Breast epithelium (tissue), 3 donors: ENCODE measurements at regions not wholly inside any gene's neighbourhood (a gene's known extent, or its start where the extent isn't known, plus 50 kb on each side); places are given as distances from the start of the nearest gene placed in this dataset.

Experiments used
- POLR2AphosphoS5 ChIP-seq, 3 donors: sonication (generic); formaldehyde crosslinking; IDR thresholded peaks; one replicate each; pipeline ENCODE4 v1.6.1; 2017; ENCODE audit warnings: antibody characterized with exemption in 3 of 3
- TF ChIP-seq, protein P1 (sequence below), 3 donors: fragments of 450-650 bp; IDR thresholded peaks; one replicate each; pipeline ENCODE4 v1.5.1; 2016 to 2017; ENCODE audit warnings: antibody characterized with exemption in 3 of 3, mild to moderate bottlenecking in 3 of 3, moderate library complexity in 3 of 3

DNA sequence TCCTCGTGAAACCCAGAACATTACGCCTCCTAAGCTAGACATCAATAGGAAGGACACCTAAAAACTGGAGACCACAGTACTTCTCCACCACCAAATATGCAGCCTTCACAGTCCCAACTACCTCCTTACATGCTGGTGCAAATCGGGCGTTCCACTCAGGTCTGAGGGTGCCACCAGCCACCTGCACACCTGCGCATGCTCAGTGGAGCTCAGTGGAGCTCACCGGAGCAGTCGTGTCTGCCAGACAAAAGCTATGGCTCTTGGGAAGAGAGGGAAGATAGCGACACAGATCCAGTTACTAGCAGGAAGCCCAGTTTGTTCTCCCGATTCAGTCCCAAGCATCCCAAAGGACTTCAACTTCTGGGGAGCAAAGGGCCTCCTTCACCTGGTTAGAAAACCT lies 237.1 kb downstream of the TSHZ3 start:
- TF ChIP-seq, protein P1, sequence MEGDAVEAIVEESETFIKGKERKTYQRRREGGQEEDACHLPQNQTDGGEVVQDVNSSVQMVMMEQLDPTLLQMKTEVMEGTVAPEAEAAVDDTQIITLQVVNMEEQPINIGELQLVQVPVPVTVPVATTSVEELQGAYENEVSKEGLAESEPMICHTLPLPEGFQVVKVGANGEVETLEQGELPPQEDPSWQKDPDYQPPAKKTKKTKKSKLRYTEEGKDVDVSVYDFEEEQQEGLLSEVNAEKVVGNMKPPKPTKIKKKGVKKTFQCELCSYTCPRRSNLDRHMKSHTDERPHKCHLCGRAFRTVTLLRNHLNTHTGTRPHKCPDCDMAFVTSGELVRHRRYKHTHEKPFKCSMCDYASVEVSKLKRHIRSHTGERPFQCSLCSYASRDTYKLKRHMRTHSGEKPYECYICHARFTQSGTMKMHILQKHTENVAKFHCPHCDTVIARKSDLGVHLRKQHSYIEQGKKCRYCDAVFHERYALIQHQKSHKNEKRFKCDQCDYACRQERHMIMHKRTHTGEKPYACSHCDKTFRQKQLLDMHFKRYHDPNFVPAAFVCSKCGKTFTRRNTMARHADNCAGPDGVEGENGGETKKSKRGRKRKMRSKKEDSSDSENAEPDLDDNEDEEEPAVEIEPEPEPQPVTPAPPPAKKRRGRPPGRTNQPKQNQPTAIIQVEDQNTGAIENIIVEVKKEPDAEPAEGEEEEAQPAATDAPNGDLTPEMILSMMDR (IDR thresholded peaks at IDR 0.05), result no peak
- no peak for TF ChIP-seq POLR2AphosphoS5 (IDR thresholded peaks at IDR 0.05)
